GM10266 (cell line): ENCODE measurements at regions not wholly inside any gene's neighbourhood (a gene's known extent, or its start where the extent isn't known, plus 50 kb on each side); places are given as distances from the start of the nearest gene placed in this dataset.
"Not testable (repeated sequence)": the region's sequence is repeated elsewhere in the genome, so short reads cannot be mapped to it uniquely, and the experiment has no call there.

Experiments used
- DNase-seq: peaks from one replicate; pipeline ENCODE4 v3.0.0; 2012; ENCODE audit errors: extremely low spot score
- TF ChIP-seq, protein P1 (sequence below): IDR thresholded peaks from 2 replicates; pipeline ENCODE4 v1.5.1; 2012; ENCODE audit warnings: mild to moderate bottlenecking, low read depth; ENCODE audit not compliant: control insufficient read depth, insufficient read depth; ENCODE audit errors: missing control alignments

DNA sequence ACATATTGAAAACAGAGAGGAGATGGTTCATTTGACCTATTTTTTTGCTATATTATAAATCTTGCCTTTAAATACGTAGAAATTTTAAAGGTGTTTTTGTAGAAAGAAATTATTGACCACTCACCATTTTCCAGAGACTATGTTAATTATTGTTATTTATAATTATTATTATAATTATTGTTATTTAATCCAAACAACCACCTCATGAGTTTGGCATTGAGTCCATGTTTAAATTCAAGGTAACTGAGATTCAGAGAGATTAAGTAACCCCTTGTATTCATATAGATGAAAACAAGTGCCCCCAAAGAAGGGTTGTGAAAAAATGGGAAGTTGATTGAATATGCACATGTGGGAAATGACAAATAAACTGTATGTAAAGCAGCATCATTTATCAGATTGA is 692.5 kb upstream of the MIR17HG start:
- DNase-seq, result no peak
- TF ChIP-seq, protein P1, sequence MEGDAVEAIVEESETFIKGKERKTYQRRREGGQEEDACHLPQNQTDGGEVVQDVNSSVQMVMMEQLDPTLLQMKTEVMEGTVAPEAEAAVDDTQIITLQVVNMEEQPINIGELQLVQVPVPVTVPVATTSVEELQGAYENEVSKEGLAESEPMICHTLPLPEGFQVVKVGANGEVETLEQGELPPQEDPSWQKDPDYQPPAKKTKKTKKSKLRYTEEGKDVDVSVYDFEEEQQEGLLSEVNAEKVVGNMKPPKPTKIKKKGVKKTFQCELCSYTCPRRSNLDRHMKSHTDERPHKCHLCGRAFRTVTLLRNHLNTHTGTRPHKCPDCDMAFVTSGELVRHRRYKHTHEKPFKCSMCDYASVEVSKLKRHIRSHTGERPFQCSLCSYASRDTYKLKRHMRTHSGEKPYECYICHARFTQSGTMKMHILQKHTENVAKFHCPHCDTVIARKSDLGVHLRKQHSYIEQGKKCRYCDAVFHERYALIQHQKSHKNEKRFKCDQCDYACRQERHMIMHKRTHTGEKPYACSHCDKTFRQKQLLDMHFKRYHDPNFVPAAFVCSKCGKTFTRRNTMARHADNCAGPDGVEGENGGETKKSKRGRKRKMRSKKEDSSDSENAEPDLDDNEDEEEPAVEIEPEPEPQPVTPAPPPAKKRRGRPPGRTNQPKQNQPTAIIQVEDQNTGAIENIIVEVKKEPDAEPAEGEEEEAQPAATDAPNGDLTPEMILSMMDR, result no peak

DNA sequence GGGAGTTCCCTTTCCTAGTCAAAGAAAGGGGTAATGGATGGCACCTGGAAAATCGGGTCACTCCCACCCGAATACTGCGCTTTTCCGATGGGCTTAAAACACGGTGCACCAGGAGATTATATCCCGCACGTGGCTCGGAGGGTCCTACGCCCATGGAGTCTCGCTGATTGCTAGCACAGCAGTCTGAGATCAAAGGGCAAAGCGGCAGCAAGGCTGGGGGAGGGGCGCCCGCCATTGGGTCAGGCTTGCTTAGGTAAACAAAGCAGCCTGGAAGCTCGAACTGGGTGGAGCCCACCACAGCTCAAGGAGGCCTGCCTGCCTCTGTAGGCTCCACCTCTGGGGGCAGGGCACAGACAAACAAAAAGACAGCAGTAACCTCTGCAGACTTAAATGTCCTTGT is 683.3 kb upstream of the MIR17HG start:
- DNase-seq, result not testable (repeated sequence)

DNA sequence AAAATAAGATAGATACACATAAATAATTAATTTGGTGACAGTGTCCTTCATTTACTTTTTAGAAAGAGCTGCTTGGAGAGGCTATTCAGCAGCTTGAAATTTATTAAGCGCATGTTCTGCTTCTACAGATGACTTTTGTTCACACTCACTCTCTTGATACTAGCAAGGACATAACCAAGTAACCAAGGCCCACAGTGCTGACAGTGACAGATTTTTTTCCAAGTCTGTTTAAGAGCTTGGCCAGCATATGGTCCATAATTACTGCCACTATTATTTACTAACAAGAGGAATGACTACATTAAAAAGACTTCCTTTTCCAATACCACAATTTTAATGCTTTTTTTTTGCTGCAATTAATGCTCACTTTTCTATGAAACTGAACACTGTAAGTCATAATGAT is 673.7 kb upstream of the MIR17HG start:
- TF ChIP-seq, protein P1, result no peak
- DNase-seq, result no peak

DNA sequence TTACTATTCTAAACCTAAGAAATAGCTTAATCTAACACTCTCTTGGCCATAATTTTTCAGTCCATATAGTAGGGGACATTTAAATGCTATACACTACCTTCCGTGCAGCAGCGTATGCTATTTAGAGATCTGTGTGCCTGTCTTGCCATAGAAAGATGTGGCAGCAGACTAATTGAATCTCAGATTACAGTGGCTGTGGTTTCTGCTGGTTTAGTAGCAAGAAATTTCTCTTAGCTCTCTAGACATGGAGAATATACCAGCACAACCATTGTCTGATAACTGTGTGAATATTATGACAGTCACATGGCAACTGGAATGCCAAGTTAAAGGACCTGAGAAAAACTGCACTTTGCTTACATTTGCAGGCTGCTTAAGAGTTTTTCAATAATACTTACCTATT is 672.4 kb upstream of the MIR17HG start:
- DNase-seq, result no peak

DNA sequence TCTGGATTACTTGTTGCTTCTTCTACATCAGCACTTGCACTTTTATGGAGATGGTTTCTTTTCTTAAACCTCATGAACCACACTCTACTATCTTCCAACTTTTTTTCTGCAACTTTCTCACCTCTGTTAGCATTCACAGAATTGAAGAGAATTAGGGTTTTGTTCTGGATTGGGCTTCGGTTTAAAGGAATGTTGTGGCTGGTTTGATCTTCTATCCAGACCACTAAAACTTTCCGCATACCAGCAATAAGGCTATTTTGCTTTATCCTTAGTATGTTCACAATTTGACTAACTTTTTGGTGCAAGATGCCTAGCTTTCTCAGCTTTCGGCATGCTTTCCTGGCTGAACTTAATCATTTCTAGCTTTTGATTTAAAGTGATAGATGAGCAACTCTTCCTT is 666.7 kb upstream of the MIR17HG start:
- DNase-seq, result no peak
- TF ChIP-seq, protein P1, result no peak

More for the DNA sequence above, 672.4 kb upstream of the MIR17HG start:
- TF ChIP-seq, protein P1, result no peak

DNA sequence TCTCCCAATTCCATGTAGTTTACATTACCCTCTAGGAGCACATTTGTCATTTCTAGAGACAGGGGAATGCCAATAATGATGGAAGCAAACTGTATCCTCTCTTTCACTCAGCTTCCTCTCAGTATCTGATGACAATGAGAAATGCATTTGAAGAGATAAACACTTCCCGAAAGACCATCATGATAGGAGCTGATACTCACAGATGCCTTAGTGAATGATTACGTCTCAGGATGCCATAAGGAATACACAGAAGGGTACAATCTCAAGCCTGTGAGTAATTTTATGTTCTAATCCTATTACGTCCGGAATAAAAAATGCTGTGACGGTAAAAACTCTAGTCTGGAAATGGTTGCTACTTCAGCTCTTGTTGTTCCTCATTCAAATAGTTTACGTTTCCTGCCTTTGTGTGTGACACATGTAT is 663.8 kb upstream of the MIR17HG start:
- TF ChIP-seq, protein P1, result no peak
- no peak for DNase-seq

DNA sequence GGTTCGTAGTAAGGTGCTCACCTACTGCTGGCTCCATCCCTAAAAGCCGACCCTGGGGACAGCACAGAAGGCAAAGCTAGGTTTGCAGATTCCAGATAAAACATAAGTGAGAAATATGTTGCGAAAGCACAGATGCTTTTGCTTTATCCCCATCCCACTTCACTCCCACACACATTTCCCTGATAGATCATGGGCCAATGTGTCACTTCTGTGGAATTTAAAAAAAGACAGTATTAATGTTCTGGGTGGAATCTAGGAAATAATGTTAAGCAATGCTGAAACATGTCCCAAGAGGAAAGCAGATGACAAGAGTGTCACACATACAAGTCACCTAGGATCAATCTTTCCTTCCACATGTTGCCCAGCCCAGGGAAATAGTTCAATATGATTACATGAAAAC is 661.0 kb upstream of the MIR17HG start:
- DNase-seq, result no peak
- TF ChIP-seq, protein P1, result no peak

DNA sequence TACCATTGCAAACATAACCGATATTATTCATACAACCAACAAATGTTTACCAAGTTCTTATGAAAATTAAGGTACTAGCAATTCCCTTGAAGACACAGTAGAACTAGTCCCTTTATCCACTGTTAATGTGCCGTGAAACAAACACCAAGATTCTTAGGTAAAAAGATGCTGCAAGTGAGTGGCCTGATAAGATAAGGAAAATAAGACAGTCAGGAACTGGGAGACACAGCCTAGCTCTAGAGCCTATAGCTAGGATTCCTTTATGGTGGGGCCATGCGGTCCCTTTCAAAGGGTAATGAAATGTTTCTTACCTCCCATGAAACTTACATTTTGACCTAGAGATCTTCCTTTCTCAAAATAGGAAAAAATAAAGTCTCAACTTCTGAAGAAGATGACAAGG is 658.4 kb upstream of the MIR17HG start:
- TF ChIP-seq, protein P1, result no peak
- DNase-seq, result no peak
